ENCODE measurements at regions not wholly inside any gene's neighbourhood (a gene's known extent, or its start where the extent isn't known, plus 50 kb on each side); places are given as distances from the start of the nearest gene placed in this dataset.

DNA sequence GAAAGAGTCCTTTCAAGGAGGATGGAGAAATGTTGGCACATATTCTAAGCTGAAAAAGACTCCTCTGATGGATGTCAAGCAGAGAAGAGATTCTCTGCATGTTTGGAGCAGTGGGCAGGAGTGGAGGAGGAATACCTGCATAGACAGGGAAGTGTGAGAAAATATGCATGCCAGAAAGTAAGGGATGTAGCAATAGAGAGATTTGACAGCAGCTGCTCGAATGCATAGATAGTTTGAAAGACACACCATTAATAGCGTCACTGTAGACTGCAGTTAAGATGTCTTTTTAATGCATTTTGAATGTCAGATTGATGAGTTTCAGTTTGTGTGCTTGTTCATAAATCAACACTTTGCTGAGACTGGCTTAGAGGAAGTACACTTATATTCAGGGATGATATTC is 169.9 kb upstream of the POT1 start:
- TF ChIP-seq POLR2A (IDR thresholded peaks at IDR 0.05) (no peak), CTCF (IDR thresholded peaks at IDR 0.05) (no peak)
